Suppressor macrophage (primary cell): ENCODE measurements at regions not wholly inside any gene's neighbourhood (a gene's known extent, or its start where the extent isn't known, plus 50 kb on each side); places are given as distances from the start of the nearest gene placed in this dataset.

Experiments used
- DNase-seq, 4 experiments: peaks; one replicate each; pipeline ENCODE4 v3.0.0-alpha.2; 2020 to 2022

GRCh38 chr19:31956771-31957392, 388.5 kb upstream of the ZNF507 start:
- no peak for DNase-seq

- DNase-seq, result no peak
Measured at GRCh38 chr19:31957711-31958110, 387.7 kb upstream of the ZNF507 start.

GRCh38 chr19:31959527-31960018, 385.8 kb upstream of the ZNF507 start:
- no peak for DNase-seq

GRCh38 chr19:31960474-31960873, 384.9 kb upstream of the ZNF507 start:
- no peak for DNase-seq

GRCh38 chr19:31961191-31961590, 384.2 kb upstream of the ZNF507 start:
- no peak for DNase-seq

GRCh38 chr19:31961667-31962066, 383.7 kb upstream of the ZNF507 start:
- DNase-seq, result no peak

- DNase-seq, result no peak
Measured at GRCh38 chr19:31962561-31962996, 382.8 kb upstream of the ZNF507 start.

- DNase-seq, result no peak
Measured at GRCh38 chr19:31963746-31964145, 381.7 kb upstream of the ZNF507 start.

GRCh38 chr19:31969016-31969415, 376.4 kb upstream of the ZNF507 start:
- no peak for DNase-seq

- DNase-seq, result no peak
Measured at GRCh38 chr19:31970027-31970461, 375.4 kb upstream of the ZNF507 start.

- no peak for DNase-seq
Measured at GRCh38 chr19:31974290-31974689, 371.1 kb upstream of the ZNF507 start.

GRCh38 chr19:31974941-31975340, 370.5 kb upstream of the ZNF507 start:
- no peak for DNase-seq

- no peak for DNase-seq
Measured at GRCh38 chr19:31975461-31975860, 369.9 kb upstream of the ZNF507 start.

GRCh38 chr19:31976775-31977536, 368.5 kb upstream of the ZNF507 start:
- no peak for DNase-seq

- no peak for DNase-seq
Measured at GRCh38 chr19:31979362-31979761, 366.0 kb upstream of the ZNF507 start.

- DNase-seq, result no peak
Measured at GRCh38 chr19:31979949-31980670, 365.3 kb upstream of the ZNF507 start.

GRCh38 chr19:31980796-31981195, 364.6 kb upstream of the ZNF507 start:
- DNase-seq, result no peak

GRCh38 chr19:31981545-31981944, 363.9 kb upstream of the ZNF507 start:
- no peak for DNase-seq

- DNase-seq, result no peak
Measured at GRCh38 chr19:31983647-31984046, 361.8 kb upstream of the ZNF507 start.

GRCh38 chr19:31985001-31985605, 360.3 kb upstream of the ZNF507 start:
- DNase-seq, result no peak

GRCh38 chr19:31986951-31987350, 358.5 kb upstream of the ZNF507 start:
- DNase-seq, result no peak

GRCh38 chr19:31988256-31988655, 357.2 kb upstream of the ZNF507 start:
- DNase-seq, result no peak
